ENCODE measurements at regions not wholly inside any gene's neighbourhood (a gene's known extent, or its start where the extent isn't known, plus 50 kb on each side); places are given as distances from the start of the nearest gene placed in this dataset.

GRCh38 chr13:40444241-40444640, 222.2 kb downstream of the FOXO1 start:
- dilution Hi-C loops (cut with MboI; ENCODE audit: extremely low pct_ligation_motif_present, low sequenced_read_pairs), result no loop called here
- Histone ChIP-seq H3K4me1 (ENCODE audit: control insufficient read depth, extremely low read depth, insufficient read depth, low read length) (peaks cover 8% of the 10 kb centered on the region), H2AFZ (ENCODE audit: control insufficient read depth, low read length) (no peak overlapping the region), H3K36me3 (ENCODE audit: control insufficient read depth in 2 of 2, extremely low read depth in 1 of 2, insufficient read depth in 2 of 2, low read length in 2 of 2) (no peaks in the 10 kb centered on the region), H3K9me1 (ENCODE audit: control insufficient read depth, extremely low read depth, insufficient read depth, low read length) (no peaks in the 10 kb centered on the region), H3K27me3 (ENCODE audit: control insufficient read depth, extremely low read depth, insufficient read depth, low read length) (no peaks in the 10 kb centered on the region), H3K4me3 (ENCODE audit: control insufficient read depth in 2 of 3, extremely low read depth in 1 of 3, insufficient read depth in 2 of 3, low read depth in 1 of 3, low read length in 3 of 3) (no peak overlapping the region), H3K9ac (ENCODE audit: control insufficient read depth, extremely low read depth, insufficient read depth, low read length) (no peak overlapping the region), H4K20me1 (ENCODE audit: control insufficient read depth, extremely low read depth, insufficient read depth, low read length) (no peaks in the 10 kb centered on the region), H3K4me2 (ENCODE audit: control insufficient read depth, extremely low read depth, insufficient read depth, low read depth, low read length) (no peak overlapping the region), H3K79me2 (ENCODE audit: control insufficient read depth, insufficient read depth, low read length) (no peaks in the 10 kb centered on the region), H3K27ac (ENCODE audit: control insufficient read depth, insufficient read depth, low read length) (no peak overlapping the region), H3K9me3 (ENCODE audit: control insufficient read depth, low read depth, low read length) (no peaks in the 10 kb centered on the region)
- no peak for TF ChIP-seq CTCF (optimal IDR thresholded peaks at IDR 0.05 in 1 of 3, IDR thresholded peaks at IDR 0.05 in 1 of 3, conservative IDR thresholded peaks at IDR 0.05 in 1 of 3; ENCODE audit: extremely low read depth in 1 of 3, insufficient read depth in 2 of 3, low read length in 3 of 3)
- no peak for TF ChIP-seq EZH2 (IDR thresholded peaks at IDR 0.05; ENCODE audit: low read length)
- DNase-seq (ENCODE audit: low read depth, low spot score), result no peak
- no peak for FAIRE-seq

- Histone ChIP-seq H3K9me3 (ENCODE audit: control insufficient read depth, low read depth, low read length) (no peaks in the 10 kb centered on the region), H3K4me2 (ENCODE audit: control insufficient read depth, extremely low read depth, insufficient read depth, low read depth, low read length) (peak overlapping the region; percentile 23), H3K4me1 (ENCODE audit: control insufficient read depth, extremely low read depth, insufficient read depth, low read length) (peaks cover 8% of the 10 kb centered on the region), H3K9ac (ENCODE audit: control insufficient read depth, extremely low read depth, insufficient read depth, low read length) (no peak overlapping the region), H3K79me2 (ENCODE audit: control insufficient read depth, insufficient read depth, low read length) (no peaks in the 10 kb centered on the region), H3K27ac (ENCODE audit: control insufficient read depth, insufficient read depth, low read length) (peak overlapping the region; percentile 72), H4K20me1 (ENCODE audit: control insufficient read depth, extremely low read depth, insufficient read depth, low read length) (no peaks in the 10 kb centered on the region), H3K4me3 (ENCODE audit: control insufficient read depth in 2 of 3, extremely low read depth in 1 of 3, insufficient read depth in 2 of 3, low read depth in 1 of 3, low read length in 3 of 3) (no peak overlapping the region), H3K9me1 (ENCODE audit: control insufficient read depth, extremely low read depth, insufficient read depth, low read length) (no peaks in the 10 kb centered on the region), H2AFZ (ENCODE audit: control insufficient read depth, low read length) (no peak overlapping the region), H3K27me3 (ENCODE audit: control insufficient read depth, extremely low read depth, insufficient read depth, low read length) (no peaks in the 10 kb centered on the region), H3K36me3 (ENCODE audit: control insufficient read depth in 2 of 2, extremely low read depth in 1 of 2, insufficient read depth in 2 of 2, low read length in 2 of 2) (no peaks in the 10 kb centered on the region)
- FAIRE-seq (peak; percentile 98), DNase-seq (ENCODE audit: low read depth, low spot score) (peak; percentile 57)
- no peak for TF ChIP-seq CTCF (optimal IDR thresholded peaks at IDR 0.05 in 1 of 3, IDR thresholded peaks at IDR 0.05 in 1 of 3, conservative IDR thresholded peaks at IDR 0.05 in 1 of 3; ENCODE audit: extremely low read depth in 1 of 3, insufficient read depth in 2 of 3, low read length in 3 of 3)
- no peak for TF ChIP-seq EZH2 (IDR thresholded peaks at IDR 0.05; ENCODE audit: low read length)
- dilution Hi-C loops (cut with MboI; ENCODE audit: extremely low pct_ligation_motif_present, low sequenced_read_pairs), result no loop called here
Measured at GRCh38 chr13:40445557-40445990, 220.9 kb downstream of the FOXO1 start.

Measured in keratinocyte (primary cell).